Upper lobe of right lung (tissue), 1 donor: ENCODE measurements at regions not wholly inside any gene's neighbourhood (a gene's known extent, or its start where the extent isn't known, plus 50 kb on each side); places are given as distances from the start of the nearest gene placed in this dataset.

ENCODE experiments used
- ATAC-seq: fragments of 200-7000 bp; cut with Tn5 transposase; one replicate; pipeline ENCODE4 v1.9.1; 2020; ENCODE audit warnings: mild to moderate bottlenecking, moderate library complexity
- DNase-seq: peaks from one replicate; pipeline ENCODE4 v3.0.0-alpha.2; 2020
- H3K27ac ChIP-seq: fragments of 200-600 bp; one replicate; pipeline ENCODE4 v1.8.0; 2022
- H3K27me3 ChIP-seq: fragments of 200-600 bp; one replicate; pipeline ENCODE4 v1.8.0; 2022; ENCODE audit warnings: mild to moderate bottlenecking
- H3K36me3 ChIP-seq: fragments of 200-600 bp; one replicate; pipeline ENCODE4 v1.8.0; 2022
- H3K4me1 ChIP-seq: fragments of 200-600 bp; one replicate; pipeline ENCODE4 v1.8.0; 2022
- H3K4me3 ChIP-seq: fragments of 200-600 bp; one replicate; pipeline ENCODE4 v1.8.0; 2022; ENCODE audit warnings: mild to moderate bottlenecking
- H3K9me3 ChIP-seq: fragments of 200-600 bp; one replicate; pipeline ENCODE4 v1.8.0; 2022
- intact Hi-C: fragments of 100-400 bp; cut with DNase I; formaldehyde crosslinking; loops from one replicate; pipeline ENCODE4 v1.11.0; 2022
- TF ChIP-seq, protein P1 (sequence below): fragments of 200-600 bp; IDR thresholded peaks from one replicate; pipeline ENCODE4 v1.8.0; 2022; ENCODE audit warnings: antibody characterized with exemption
- donor health status: DM: no; HTN: yes; CAD: no; lungs with severe emphysema.

DNA sequence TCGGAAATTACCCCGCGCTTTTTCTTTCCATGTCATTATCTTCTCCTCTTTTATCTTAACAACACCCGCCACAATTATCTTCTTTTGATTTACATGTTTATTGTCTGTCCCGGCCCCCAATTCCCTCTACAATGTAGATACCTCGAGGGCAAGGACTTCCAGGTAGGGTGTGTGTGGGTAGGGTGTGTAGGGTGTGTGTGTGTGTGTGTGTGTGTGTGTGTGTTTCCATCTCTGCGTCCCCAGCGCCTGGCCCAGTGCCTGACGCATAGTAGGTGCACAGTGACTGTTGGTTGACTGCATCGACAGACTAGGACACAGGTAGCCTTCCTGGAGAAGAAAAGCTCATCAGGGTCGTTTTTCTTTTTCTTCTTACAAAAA lies 103.1 kb downstream of the UCHL1 start:
- Histone ChIP-seq H3K4me3 (peak overlapping the region; percentile 77), H3K27me3 (no peaks in the 10 kb centered on the region), H3K36me3 (no peaks in the 10 kb centered on the region), H3K9me3 (no peaks in the 10 kb centered on the region), H3K27ac (peak overlapping the region; percentile 86), H3K4me1 (peaks cover 15% of the 10 kb centered on the region)
- intact Hi-C loops = loop anchor here (5.0 kb wide), 1 partner anchor 122 kb away; no protein-coding TSS in a partner anchor
- ATAC-seq (no peak), DNase-seq (no peak)
- TF ChIP-seq, protein P1, sequence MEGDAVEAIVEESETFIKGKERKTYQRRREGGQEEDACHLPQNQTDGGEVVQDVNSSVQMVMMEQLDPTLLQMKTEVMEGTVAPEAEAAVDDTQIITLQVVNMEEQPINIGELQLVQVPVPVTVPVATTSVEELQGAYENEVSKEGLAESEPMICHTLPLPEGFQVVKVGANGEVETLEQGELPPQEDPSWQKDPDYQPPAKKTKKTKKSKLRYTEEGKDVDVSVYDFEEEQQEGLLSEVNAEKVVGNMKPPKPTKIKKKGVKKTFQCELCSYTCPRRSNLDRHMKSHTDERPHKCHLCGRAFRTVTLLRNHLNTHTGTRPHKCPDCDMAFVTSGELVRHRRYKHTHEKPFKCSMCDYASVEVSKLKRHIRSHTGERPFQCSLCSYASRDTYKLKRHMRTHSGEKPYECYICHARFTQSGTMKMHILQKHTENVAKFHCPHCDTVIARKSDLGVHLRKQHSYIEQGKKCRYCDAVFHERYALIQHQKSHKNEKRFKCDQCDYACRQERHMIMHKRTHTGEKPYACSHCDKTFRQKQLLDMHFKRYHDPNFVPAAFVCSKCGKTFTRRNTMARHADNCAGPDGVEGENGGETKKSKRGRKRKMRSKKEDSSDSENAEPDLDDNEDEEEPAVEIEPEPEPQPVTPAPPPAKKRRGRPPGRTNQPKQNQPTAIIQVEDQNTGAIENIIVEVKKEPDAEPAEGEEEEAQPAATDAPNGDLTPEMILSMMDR = no peak

DNA sequence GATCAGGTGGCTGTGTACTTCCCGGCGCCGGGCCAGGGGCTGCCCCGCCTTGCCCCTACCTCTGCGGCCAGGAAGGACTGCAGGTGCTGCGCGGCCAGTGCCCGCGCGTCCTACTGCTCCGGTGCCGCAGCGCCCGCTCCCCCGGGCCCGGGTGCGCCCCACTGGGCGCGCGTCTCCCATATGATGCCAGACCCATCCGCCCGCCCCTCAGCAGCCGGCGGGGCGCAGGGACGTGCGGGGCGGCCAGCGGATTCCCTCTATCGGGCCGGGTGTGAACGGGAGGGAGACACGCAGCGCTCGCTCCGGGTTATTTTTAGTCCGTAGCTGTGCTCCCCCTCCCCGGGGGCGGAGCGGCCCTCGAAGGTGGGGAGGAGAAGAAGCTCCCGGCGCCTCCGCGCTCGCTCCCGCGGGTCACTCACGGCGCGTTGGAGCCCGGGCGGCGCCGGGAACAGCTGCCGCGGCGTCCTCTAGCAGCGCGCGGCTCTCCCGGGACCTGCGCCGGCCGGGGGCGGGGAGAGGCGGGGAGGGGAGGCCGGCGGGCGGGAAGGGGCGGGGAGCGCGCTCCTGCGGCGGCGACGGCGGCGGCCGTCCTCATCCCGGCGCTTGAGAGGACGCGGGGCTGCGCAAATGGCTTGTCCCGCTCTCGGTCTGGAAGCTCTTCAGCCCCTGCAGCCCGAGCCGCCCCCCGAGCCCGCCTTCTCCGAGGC lies 103.6 kb downstream of the UCHL1 start:
- Histone ChIP-seq H3K4me1 (peaks cover 18% of the 10 kb centered on the region), H3K9me3 (no peaks in the 10 kb centered on the region), H3K27ac (peak overlapping the region; percentile 86), H3K27me3 (no peaks in the 10 kb centered on the region), H3K4me3 (peak overlapping the region; percentile 77), H3K36me3 (no peaks in the 10 kb centered on the region)
- DNase-seq (peak; percentile 91), ATAC-seq (peak; percentile 87)
- TF ChIP-seq, protein P1 = no peak
- intact Hi-C loops = loop anchor here (5.0 kb wide), 1 partner anchor 122 kb away; no protein-coding TSS in a partner anchor

DNA sequence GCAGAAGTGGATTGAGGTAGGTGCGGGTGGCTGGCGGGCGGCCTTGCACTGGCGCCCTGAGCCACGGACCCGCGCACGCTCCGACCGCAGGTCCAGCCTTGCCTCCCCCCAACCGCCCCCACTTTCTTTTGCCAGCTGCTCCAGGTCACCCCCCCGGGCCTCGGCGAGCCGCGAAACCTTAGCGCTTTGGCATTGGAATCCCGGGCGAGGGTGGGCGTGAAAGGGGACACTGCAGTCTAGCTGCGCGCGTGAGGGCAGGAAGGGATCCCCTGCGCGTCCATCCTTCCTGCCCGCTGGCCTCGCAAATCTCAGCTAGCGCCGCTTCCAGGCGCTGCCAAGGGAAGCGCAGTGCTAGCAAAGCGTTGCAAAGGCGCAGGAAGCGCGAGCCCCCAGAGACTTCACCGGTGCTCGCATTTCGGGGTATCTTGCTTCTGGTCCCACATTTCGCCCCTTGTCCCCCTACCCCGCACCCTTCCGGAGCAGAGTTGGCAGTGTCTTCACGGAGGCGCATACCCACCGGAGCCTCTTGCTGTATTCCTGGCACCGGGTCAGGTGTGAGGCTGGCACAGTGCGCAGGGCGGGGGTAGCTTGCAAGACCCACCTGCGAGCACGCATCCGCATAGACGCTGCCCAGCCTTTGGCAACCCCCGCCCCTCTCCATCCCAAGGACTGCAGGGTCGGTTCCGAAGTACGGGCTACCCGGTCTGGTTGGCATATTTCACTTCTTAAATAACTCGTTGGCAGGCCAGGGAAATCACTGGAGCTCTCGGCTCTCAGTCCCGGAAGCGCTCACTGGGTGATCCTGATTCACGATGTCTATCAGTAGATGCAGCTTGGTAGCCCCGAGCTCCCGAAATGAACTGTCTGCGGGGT lies 104.4 kb downstream of the UCHL1 start:
- Histone ChIP-seq H3K27me3 (no peaks in the 10 kb centered on the region), H3K9me3 (no peaks in the 10 kb centered on the region), H3K36me3 (no peaks in the 10 kb centered on the region), H3K4me3 (peak overlapping the region; percentile 77), H3K4me1 (peaks cover 18% of the 10 kb centered on the region), H3K27ac (peak overlapping the region; percentile 86)
- DNase-seq = peak; percentile 74
- intact Hi-C loops = loop anchor here (5.0 kb wide), 1 partner anchor 121 kb away; no protein-coding TSS in a partner anchor
- ATAC-seq = peak; percentile 17
- TF ChIP-seq, protein P1 = no peak

DNA sequence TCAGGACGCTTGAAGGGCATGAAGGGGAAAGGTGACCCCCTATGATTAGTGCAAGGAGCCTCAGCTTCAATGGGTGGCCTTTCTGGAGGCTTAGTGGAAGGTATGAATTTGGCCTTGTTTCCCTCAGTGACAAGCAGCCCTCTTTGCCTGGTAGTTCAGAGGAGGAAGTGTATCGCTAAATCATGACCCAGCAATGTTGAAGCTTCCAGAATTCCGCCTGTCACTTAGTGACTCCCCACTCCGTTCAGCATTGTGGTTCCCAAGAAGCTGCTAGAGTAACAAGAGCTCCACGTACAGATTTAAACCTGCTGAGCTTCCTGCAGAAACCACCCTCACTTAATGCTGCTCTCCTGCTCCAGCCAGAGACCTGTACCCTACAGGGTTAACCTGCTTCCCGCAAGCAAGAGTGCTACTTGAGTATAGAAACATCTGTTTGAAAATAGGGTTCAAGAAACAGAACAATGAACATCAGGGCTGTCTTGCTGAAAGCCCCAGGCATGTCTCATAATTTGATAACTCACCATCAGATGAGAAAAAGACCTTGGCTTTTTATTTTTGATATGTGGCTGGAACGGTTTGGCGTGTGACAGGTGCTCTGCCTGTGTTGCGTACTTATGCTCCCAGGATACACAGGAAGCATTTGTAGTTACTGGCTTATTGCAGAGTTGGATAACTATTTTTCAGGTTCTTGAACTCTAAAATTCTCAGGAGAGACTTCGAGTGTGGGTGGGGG lies 105.2 kb downstream of the UCHL1 start:
- DNase-seq (no peak), ATAC-seq (peak; percentile 0)
- TF ChIP-seq, protein P1 = no peak
- intact Hi-C loops = loop anchor here (5.0 kb wide), 1 partner anchor 120 kb away; no protein-coding TSS in a partner anchor
- Histone ChIP-seq H3K4me1 (peaks cover 21% of the 10 kb centered on the region), H3K27me3 (no peaks in the 10 kb centered on the region), H3K9me3 (no peaks in the 10 kb centered on the region), H3K36me3 (no peaks in the 10 kb centered on the region), H3K27ac (peak overlapping the region; percentile 86), H3K4me3 (peak overlapping the region; percentile 77)

DNA sequence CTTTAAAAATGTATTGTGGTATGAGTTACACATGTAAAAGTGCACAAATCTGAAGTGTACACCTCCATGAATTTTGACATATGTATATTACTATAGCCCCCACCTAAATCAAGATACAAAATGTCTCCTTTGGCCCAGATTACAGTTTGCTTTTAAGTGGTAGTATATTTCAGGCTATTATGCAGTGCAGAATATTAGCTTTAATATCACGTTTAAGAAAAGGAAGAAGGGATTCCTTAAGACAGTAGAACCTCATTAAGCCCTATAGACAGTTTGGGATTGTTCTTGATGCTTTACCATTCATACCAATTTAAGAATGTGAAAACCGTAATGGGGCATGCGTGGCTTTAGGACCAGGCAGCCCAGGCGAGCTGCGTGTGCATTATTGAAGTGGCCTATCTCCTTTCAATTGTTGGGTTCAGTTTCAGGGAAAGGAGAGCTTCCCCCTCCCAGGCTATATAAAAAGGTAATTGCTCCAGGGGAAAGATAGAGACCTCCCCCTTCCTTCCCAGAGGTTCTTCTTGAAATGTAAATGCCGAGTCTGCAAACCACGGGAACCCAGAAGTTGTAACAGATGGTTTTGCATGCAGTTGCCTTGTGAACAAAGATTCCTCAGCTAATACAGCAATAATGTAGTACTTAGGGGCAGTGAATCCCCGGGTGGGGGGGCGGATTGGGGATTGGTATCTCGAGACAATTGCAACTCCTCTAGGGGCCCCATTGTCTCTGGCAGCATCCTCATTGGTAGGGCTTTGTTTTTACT lies 106.1 kb downstream of the UCHL1 start:
- Histone ChIP-seq H3K27me3 (no peaks in the 10 kb centered on the region), H3K4me1 (peaks cover 24% of the 10 kb centered on the region), H3K36me3 (no peaks in the 10 kb centered on the region), H3K9me3 (no peaks in the 10 kb centered on the region), H3K4me3 (peak overlapping the region; percentile 77), H3K27ac (peak overlapping the region; percentile 86)
- ATAC-seq = no peak
- DNase-seq = no peak
- TF ChIP-seq, protein P1 = no peak
- intact Hi-C loops = loop anchor here (5.0 kb wide), 1 partner anchor 119 kb away; no protein-coding TSS in a partner anchor
